HEK293 (cell line): ENCODE measurements at regions not wholly inside any gene's neighbourhood (a gene's known extent, or its start where the extent isn't known, plus 50 kb on each side); places are given as distances from the start of the nearest gene placed in this dataset.

ENCODE experiments used
- CTCF ChIA-PET: fragments of 350-600 bp; formaldehyde crosslinking; extraction: SDS; loops from one replicate; lab custom pipeline; 2021; ENCODE audit warnings: antibody characterized with exemption; lab: Yijun Ruan, JAX
- POLR2A ChIA-PET: fragments of 300-600 bp; formaldehyde crosslinking; extraction: SDS; loops from one replicate; lab custom pipeline; 2020; ENCODE audit warnings: antibody characterized with exemption, inconsistent platforms; lab: Yijun Ruan, JAX
- H3K27ac ChIP-seq: fragments of 200-500 bp; sonication (Bioruptor generic); 2 replicates; pipeline ENCODE4 v1.5.1; 2014; ENCODE audit warnings: low read depth, low read length, control low read depth, inconsistent platforms; ENCODE audit errors: extremely low read depth
- H3K36me3 ChIP-seq, 2 experiments: fragments of 200-500 bp in 1 of 2; sonication (Bioruptor generic) in 1 of 2; 1 replicate in 1 of 2; 2 replicates in 1 of 2; pipeline ENCODE4 v1.5.1; 2014 to 2017; ENCODE audit warnings: inconsistent platforms in 2 of 2, low read length in 2 of 2; ENCODE audit not compliant: control insufficient read depth in 2 of 2, insufficient read depth in 1 of 2
- H3K4me1 ChIP-seq: fragments of 200-500 bp; sonication (Bioruptor generic); 2 replicates; pipeline ENCODE4 v1.5.1; 2014; ENCODE audit warnings: mild to moderate bottlenecking, low read length, inconsistent platforms; ENCODE audit not compliant: control insufficient read depth, insufficient read depth
- H3K4me3 ChIP-seq: 2 replicates; pipeline ENCODE4 v1.5.1; 2011; ENCODE audit warnings: low read depth, mild to moderate bottlenecking, control low read depth, low read length, moderate library complexity
- H3K9me3 ChIP-seq: fragments of 200-500 bp; sonication (Bioruptor generic); 2 replicates; pipeline ENCODE4 v1.5.1; 2014; ENCODE audit warnings: low read depth, low read length, inconsistent platforms; ENCODE audit not compliant: control insufficient read depth, insufficient read depth
- KLF7 ChIP-seq: fragments of 450-650 bp; formaldehyde crosslinking; IDR thresholded peaks from 2 replicates; pipeline ENCODE4 v1.5.1; 2016; ENCODE audit warnings: missing biosample characterization, missing genetic modification characterization, borderline replicate concordance
- KLF8 ChIP-seq: fragments of 450-650 bp; formaldehyde crosslinking; IDR thresholded peaks from 2 replicates; pipeline ENCODE4 v1.5.1; 2016; ENCODE audit warnings: missing biosample characterization, missing genetic modification characterization
- OSR2 ChIP-seq: fragments of 450-650 bp; formaldehyde crosslinking; IDR thresholded peaks from 2 replicates; pipeline ENCODE4 v1.5.1; 2016; ENCODE audit warnings: missing biosample characterization, missing genetic modification characterization
- SALL2 ChIP-seq: fragments of 450-650 bp; formaldehyde crosslinking; IDR thresholded peaks from 2 replicates; pipeline ENCODE4 v1.5.0; 2017; ENCODE audit warnings: missing biosample characterization, mild to moderate bottlenecking, missing genetic modification characterization, borderline replicate concordance
- SCRT1 ChIP-seq: fragments of 450-650 bp; formaldehyde crosslinking; IDR thresholded peaks from 2 replicates; pipeline ENCODE4 v1.5.1; 2016; ENCODE audit warnings: missing biosample characterization, missing genetic modification characterization, borderline replicate concordance
- SCRT2 ChIP-seq: fragments of 450-650 bp; formaldehyde crosslinking; IDR thresholded peaks from 2 replicates; pipeline ENCODE4 v1.5.1; 2016; ENCODE audit warnings: missing biosample characterization, missing genetic modification characterization
- ZBTB20 ChIP-seq: fragments of 450-650 bp; formaldehyde crosslinking; IDR thresholded peaks from 2 replicates; pipeline ENCODE4 v1.5.1; 2016; ENCODE audit warnings: missing biosample characterization, missing genetic modification characterization
- ZFP3 ChIP-seq: fragments of 450-650 bp; formaldehyde crosslinking; IDR thresholded peaks from 2 replicates; pipeline ENCODE4 v1.5.1; 2016; ENCODE audit warnings: low read depth, missing biosample characterization, missing genetic modification characterization
- ZNF138 ChIP-seq: fragments of 450-650 bp; formaldehyde crosslinking; IDR thresholded peaks from 2 replicates; pipeline ENCODE4 v1.5.1; 2016; ENCODE audit warnings: missing biosample characterization, missing genetic modification characterization, borderline replicate concordance
- ZNF155 ChIP-seq: fragments of 450-650 bp; formaldehyde crosslinking; IDR thresholded peaks from 2 replicates; pipeline ENCODE4 v1.5.1; 2016; ENCODE audit warnings: missing biosample characterization, missing genetic modification characterization
- ZNF19 ChIP-seq: fragments of 450-650 bp; formaldehyde crosslinking; IDR thresholded peaks from 2 replicates; pipeline ENCODE4; 2016; ENCODE audit warnings: missing biosample characterization, missing genetic modification characterization, low read depth
- ZNF221 ChIP-seq: fragments of 450-650 bp; formaldehyde crosslinking; IDR thresholded peaks from 2 replicates; pipeline ENCODE4 v1.5.1; 2017; ENCODE audit warnings: missing biosample characterization, missing genetic modification characterization, borderline replicate concordance
- ZNF223 ChIP-seq: fragments of 450-650 bp; formaldehyde crosslinking; IDR thresholded peaks from 2 replicates; pipeline ENCODE4 v1.5.1; 2016; ENCODE audit warnings: missing biosample characterization, missing genetic modification characterization
- ZNF23 ChIP-seq: fragments of 450-650 bp; formaldehyde crosslinking; IDR thresholded peaks from 2 replicates; pipeline ENCODE4 v1.5.1; 2016; ENCODE audit warnings: missing biosample characterization, missing genetic modification characterization, borderline replicate concordance
- ZNF239 ChIP-seq: fragments of 450-650 bp; formaldehyde crosslinking; IDR thresholded peaks from 2 replicates; pipeline ENCODE4 v1.5.1; 2016; ENCODE audit warnings: missing biosample characterization, missing genetic modification characterization
- ZNF302 ChIP-seq: fragments of 450-650 bp; formaldehyde crosslinking; IDR thresholded peaks from 2 replicates; pipeline ENCODE4 v1.5.1; 2016; ENCODE audit warnings: missing biosample characterization, missing genetic modification characterization, low read depth
- ZNF335 ChIP-seq: fragments of 450-650 bp; formaldehyde crosslinking; conservative IDR thresholded peaks from 2 replicates; pipeline ENCODE4 v1.5.1; 2016; ENCODE audit warnings: missing biosample characterization, missing genetic modification characterization
- ZNF37A ChIP-seq: fragments of 450-650 bp; IDR thresholded peaks from 2 replicates; pipeline ENCODE4 v1.5.1; 2018; ENCODE audit warnings: missing biosample characterization, missing genetic modification characterization
- ZNF426 ChIP-seq: fragments of 450-650 bp; formaldehyde crosslinking; IDR thresholded peaks from 2 replicates; pipeline ENCODE4 v1.5.1; 2017; ENCODE audit warnings: missing biosample characterization, missing genetic modification characterization, mild to moderate bottlenecking, inconsistent platforms, moderate library complexity
- ZNF501 ChIP-seq: fragments of 450-650 bp; formaldehyde crosslinking; IDR thresholded peaks from 2 replicates; pipeline ENCODE4 v1.5.1; 2016; ENCODE audit warnings: missing biosample characterization, missing genetic modification characterization
- ZNF544 ChIP-seq: fragments of 450-650 bp; formaldehyde crosslinking; IDR thresholded peaks from 2 replicates; pipeline ENCODE4 v1.5.0; 2017; ENCODE audit warnings: missing biosample characterization, missing genetic modification characterization
- ZNF555 ChIP-seq: fragments of 450-650 bp; formaldehyde crosslinking; conservative IDR thresholded peaks from 2 replicates; pipeline ENCODE4 v1.5.1; 2017; ENCODE audit warnings: missing biosample characterization, mild to moderate bottlenecking, missing genetic modification characterization, inconsistent platforms
- ZNF621 ChIP-seq: fragments of 450-650 bp; formaldehyde crosslinking; IDR thresholded peaks from 2 replicates; pipeline ENCODE4 v1.5.1; 2017; ENCODE audit warnings: missing biosample characterization, missing genetic modification characterization
- ZNF624 ChIP-seq: fragments of 450-650 bp; formaldehyde crosslinking; IDR thresholded peaks from 2 replicates; pipeline ENCODE4 v1.5.1; 2017; ENCODE audit warnings: missing biosample characterization, missing genetic modification characterization
- ZNF837 ChIP-seq: fragments of 450-650 bp; formaldehyde crosslinking; IDR thresholded peaks from 2 replicates; pipeline ENCODE4 v1.5.1; 2016; ENCODE audit warnings: missing biosample characterization, missing genetic modification characterization
- TF ChIP-seq, protein P1 (sequence below): fragments of 450-650 bp; formaldehyde crosslinking; IDR thresholded peaks from 2 replicates; pipeline ENCODE4 v1.5.1; 2016; ENCODE audit warnings: missing biosample characterization, missing genetic modification characterization
- TF ChIP-seq, protein P2 (sequence below): fragments of 450-650 bp; IDR thresholded peaks from 2 replicates; pipeline ENCODE4 v1.5.1; 2018; ENCODE audit warnings: missing biosample characterization, missing genetic modification characterization
- TF ChIP-seq, protein P3 (sequence below): fragments of 450-650 bp; formaldehyde crosslinking; IDR thresholded peaks from 2 replicates; pipeline ENCODE4 v1.5.1; 2016; ENCODE audit warnings: missing biosample characterization, missing genetic modification characterization

DNA sequence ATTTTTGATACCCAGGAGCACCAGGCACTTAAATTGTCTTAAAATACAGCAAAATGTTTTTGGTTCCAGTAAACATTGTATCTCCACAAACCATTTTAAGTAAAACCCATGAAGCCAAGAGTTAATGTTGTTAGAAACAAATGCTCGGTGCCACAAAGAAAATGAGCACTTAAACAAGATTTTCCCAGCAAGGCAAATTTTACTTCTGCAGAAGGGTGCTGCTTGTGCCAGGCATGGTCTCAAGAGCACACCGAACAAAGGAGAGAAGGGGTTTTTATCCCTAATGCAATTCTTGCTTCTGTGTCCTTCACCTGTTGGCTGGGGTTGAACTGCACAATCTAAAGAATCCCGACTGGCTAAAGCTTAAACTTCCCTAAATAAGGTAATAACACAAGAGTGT, 286.7 kb downstream of the ADCYAP1 start (continued):
- no peak for TF ChIP-seq ZNF426 (tag by site-specific recombination)
- no peak for TF ChIP-seq ZFP3
- TF ChIP-seq ZNF837 (tag by site-specific recombination), result no peak
- TF ChIP-seq, protein P1, sequence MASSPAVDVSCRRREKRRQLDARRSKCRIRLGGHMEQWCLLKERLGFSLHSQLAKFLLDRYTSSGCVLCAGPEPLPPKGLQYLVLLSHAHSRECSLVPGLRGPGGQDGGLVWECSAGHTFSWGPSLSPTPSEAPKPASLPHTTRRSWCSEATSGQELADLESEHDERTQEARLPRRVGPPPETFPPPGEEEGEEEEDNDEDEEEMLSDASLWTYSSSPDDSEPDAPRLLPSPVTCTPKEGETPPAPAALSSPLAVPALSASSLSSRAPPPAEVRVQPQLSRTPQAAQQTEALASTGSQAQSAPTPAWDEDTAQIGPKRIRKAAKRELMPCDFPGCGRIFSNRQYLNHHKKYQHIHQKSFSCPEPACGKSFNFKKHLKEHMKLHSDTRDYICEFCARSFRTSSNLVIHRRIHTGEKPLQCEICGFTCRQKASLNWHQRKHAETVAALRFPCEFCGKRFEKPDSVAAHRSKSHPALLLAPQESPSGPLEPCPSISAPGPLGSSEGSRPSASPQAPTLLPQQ (tag by site-specific recombination), result no peak
- no peak for TF ChIP-seq ZNF37A (tag by site-specific recombination)
- TF ChIP-seq OSR2, result no peak
- no peak for TF ChIP-seq ZNF302
- TF ChIP-seq, all 188 proteins: peak for 0

DNA sequence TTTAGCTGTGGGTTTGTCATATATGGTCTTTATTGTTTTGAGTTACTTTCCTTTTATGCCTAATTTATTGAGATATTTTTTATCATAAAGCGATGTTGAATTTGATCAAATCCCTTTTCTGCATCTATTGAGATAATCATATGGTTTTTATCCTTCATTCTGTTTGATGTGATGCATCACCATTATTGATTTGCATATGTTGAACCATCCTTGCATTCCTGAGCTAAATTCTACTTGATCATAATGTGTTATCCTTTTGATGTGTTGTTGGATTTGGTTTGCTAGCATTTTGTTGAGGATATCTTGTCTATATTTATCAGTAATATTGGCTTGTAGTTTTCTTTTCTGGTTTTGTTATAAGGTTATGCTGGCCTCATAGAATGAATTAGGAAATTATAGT, 308.5 kb downstream of the ADCYAP1 start:
- H3K27ac ChIP-seq, result no peak overlapping the region
- TF ChIP-seq KLF8 (tag by site-specific recombination) (no peak), ZNF239 (tag by site-specific recombination) (no peak), ZBTB20 (tag by site-specific recombination) (no peak), ZNF624 (no peak), SCRT1 (no peak), ZNF155 (tag by site-specific recombination) (no peak), SCRT2 (tag by site-specific recombination) (no peak), ZNF544 (tag by site-specific recombination) (no peak), ZNF221 (tag by site-specific recombination) (no peak), ZNF223 (tag by site-specific recombination) (no peak)
- TF ChIP-seq, protein P2, sequence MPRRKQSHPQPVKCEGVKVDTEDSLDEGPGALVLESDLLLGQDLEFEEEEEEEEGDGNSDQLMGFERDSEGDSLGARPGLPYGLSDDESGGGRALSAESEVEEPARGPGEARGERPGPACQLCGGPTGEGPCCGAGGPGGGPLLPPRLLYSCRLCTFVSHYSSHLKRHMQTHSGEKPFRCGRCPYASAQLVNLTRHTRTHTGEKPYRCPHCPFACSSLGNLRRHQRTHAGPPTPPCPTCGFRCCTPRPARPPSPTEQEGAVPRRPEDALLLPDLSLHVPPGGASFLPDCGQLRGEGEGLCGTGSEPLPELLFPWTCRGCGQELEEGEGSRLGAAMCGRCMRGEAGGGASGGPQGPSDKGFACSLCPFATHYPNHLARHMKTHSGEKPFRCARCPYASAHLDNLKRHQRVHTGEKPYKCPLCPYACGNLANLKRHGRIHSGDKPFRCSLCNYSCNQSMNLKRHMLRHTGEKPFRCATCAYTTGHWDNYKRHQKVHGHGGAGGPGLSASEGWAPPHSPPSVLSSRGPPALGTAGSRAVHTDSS (tag by site-specific recombination), result no peak
- POLR2A ChIA-PET, result no interaction called here
- H3K4me3 ChIP-seq, result no peak overlapping the region
- H3K36me3 ChIP-seq, result no peaks in the 10 kb centered on the region
- CTCF ChIA-PET, result no interaction called here
- H3K9me3 ChIP-seq, result no peaks in the 10 kb centered on the region
- H3K4me1 ChIP-seq, result no peaks in the 10 kb centered on the region

DNA sequence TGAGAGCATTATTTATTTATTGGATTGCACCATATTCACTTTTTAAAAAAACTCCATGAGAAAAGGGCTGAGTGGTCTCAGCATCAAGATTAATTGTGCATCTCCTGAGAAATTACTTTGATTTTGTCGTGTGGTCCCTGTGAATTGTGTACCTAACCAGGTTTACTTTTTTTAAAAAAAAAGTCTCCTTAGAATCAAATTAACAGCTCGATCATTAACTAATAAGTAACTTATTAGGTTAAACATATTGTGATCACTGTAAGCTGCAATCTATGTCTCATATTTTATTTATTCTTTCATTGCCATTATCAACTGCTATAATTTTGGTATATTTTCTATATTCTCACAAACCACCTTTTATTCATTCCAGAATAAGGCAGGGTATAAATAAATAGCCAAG, 318.2 kb downstream of the ADCYAP1 start:
- POLR2A ChIA-PET, result no interaction called here
- H3K36me3 ChIP-seq, result no peaks in the 10 kb centered on the region
- no peak overlapping the region for H3K27ac ChIP-seq
- H3K9me3 ChIP-seq, result no peaks in the 10 kb centered on the region
- H3K4me1 ChIP-seq, result no peaks in the 10 kb centered on the region
- TF ChIP-seq, protein P3, sequence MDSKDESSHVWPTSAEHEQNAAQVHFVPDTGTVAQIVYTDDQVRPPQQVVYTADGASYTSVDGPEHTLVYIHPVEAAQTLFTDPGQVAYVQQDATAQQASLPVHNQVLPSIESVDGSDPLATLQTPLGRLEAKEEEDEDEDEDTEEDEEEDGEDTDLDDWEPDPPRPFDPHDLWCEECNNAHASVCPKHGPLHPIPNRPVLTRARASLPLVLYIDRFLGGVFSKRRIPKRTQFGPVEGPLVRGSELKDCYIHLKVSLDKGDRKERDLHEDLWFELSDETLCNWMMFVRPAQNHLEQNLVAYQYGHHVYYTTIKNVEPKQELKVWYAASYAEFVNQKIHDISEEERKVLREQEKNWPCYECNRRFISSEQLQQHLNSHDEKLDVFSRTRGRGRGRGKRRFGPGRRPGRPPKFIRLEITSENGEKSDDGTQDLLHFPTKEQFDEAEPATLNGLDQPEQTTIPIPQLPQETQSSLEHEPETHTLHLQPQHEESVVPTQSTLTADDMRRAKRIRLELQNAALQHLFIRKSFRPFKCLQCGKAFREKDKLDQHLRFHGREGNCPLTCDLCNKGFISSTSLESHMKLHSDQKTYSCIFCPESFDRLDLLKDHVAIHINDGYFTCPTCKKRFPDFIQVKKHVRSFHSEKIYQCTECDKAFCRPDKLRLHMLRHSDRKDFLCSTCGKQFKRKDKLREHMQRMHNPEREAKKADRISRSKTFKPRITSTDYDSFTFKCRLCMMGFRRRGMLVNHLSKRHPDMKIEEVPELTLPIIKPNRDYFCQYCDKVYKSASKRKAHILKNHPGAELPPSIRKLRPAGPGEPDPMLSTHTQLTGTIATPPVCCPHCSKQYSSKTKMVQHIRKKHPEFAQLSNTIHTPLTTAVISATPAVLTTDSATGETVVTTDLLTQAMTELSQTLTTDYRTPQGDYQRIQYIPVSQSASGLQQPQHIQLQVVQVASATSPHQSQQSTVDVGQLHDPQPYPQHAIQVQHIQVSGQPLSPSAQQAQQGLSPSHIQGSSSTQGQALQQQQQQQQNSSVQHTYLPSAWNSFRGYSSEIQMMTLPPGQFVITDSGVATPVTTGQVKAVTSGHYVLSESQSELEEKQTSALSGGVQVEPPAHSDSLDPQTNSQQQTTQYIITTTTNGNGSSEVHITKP (tag by site-specific recombination), result no peak
- TF ChIP-seq ZNF621 (tag by site-specific recombination) (no peak), KLF7 (no peak), SALL2 (no peak), ZNF19 (tag by site-specific recombination) (no peak), ZNF23 (tag by site-specific recombination) (no peak), ZNF555 (tag by site-specific recombination) (no peak), ZNF501 (tag by site-specific recombination) (no peak), ZNF138 (tag by site-specific recombination) (no peak), ZNF335 (tag by site-specific recombination) (no peak), OSR2 (no peak)
- CTCF ChIA-PET, result interaction anchor here (0.7 kb wide), 1 partner anchor 741 kb away, joined by 3 read pairs; no protein-coding TSS in a partner anchor
- H3K4me3 ChIP-seq, result no peak overlapping the region
